ENCODE measurements at regions not wholly inside any gene's neighbourhood (a gene's known extent, or its start where the extent isn't known, plus 50 kb on each side); places are given as distances from the start of the nearest gene placed in this dataset.

DNA sequence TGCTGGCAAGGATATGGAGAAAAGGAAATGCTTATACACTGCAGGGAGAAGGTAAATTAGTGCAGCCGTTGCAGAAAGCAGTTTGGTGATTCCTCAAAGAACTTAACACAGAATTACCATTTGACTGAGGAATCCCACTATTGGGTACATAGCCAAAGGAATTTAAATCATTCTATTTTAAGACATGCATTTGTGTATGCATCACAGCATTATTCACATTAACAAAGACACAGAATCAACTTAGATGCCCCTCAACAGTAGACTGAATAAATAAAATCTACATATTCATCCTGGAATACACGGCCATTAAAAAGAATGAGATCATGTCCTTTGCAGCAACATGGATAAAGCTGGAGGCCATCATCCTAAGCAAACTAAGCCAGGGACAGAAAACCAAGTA, 510.1 kb upstream of the CDH9 start:
- DNase-seq (no peak), ATAC-seq (no peak)
- no peaks in the 10 kb centered on the region for H3K4me1 Mint-ChIP-seq
- no peaks in the 10 kb centered on the region for H3K27me3 Mint-ChIP-seq
- no peak overlapping the region for H3K4me3 Mint-ChIP-seq
- peaks cover 14 to 16% of the 10 kb centered on the region in 2 donors for H3K9me3 Mint-ChIP-seq
- H3K27ac Mint-ChIP-seq = no peak overlapping the region

GRCh38 chr5:27535031-27535557, 496.7 kb upstream of the CDH9 start:
- Mint-ChIP-seq H3K27me3 (no peaks in the 10 kb centered on the region), H3K4me3 (no peak overlapping the region), H3K4me1 (no peaks in the 10 kb centered on the region), H3K27ac (no peak overlapping the region), H3K9me3 (peaks cover 13% of the 10 kb centered on the region in 2 donors)
- no peak for ATAC-seq
- DNase-seq = no peak

DNA sequence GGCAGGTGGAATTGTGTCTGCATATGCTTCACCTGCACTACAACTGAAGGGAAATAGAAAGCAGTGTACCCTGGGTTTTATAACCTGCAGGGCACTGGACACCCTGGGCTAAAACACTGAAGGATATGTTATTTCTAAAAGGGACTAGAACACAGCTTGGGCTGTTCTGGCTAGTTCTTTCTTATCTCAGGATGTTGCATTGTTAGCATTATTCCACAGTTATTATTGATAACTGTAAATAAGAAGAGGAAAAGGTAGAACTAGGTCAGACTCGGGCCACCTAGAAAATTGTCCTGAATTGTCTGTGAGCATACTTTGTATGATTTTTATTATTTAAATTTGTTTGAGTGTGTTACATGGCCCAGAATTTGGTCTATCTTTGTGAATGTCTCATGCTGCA, 493.9 kb upstream of the CDH9 start:
- Mint-ChIP-seq H3K4me1 (no peaks in the 10 kb centered on the region), H3K27me3 (no peaks in the 10 kb centered on the region), H3K9me3 (peaks cover 6 to 13% of the 10 kb centered on the region in 2 donors), H3K27ac (no peak overlapping the region), H3K4me3 (no peak overlapping the region)
- ATAC-seq = no peak
- DNase-seq = no peak

DNA sequence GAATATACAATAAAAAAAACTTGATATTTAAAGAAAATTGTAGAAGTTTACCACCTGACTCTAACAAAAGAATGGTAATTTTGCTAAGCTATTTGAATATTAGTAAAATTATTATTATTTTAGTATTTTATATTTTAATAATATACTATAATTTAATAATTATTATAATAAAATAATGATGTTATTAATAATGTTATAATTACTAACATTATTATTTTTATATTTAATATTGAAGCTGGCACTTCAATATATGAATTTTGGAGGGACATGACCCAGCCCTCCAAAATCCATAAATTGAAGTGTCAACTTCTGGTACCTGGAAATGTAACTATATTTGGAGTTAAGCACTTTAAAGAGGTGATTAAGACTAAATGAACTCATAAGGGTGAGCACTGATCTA, 486.1 kb upstream of the CDH9 start:
- Mint-ChIP-seq H3K27ac (no peak overlapping the region), H3K4me3 (no peak overlapping the region), H3K4me1 (no peaks in the 10 kb centered on the region), H3K27me3 (no peaks in the 10 kb centered on the region), H3K9me3 (peaks cover 9 to 10% of the 10 kb centered on the region in 2 donors)
- ATAC-seq (no peak), DNase-seq (no peak)

DNA sequence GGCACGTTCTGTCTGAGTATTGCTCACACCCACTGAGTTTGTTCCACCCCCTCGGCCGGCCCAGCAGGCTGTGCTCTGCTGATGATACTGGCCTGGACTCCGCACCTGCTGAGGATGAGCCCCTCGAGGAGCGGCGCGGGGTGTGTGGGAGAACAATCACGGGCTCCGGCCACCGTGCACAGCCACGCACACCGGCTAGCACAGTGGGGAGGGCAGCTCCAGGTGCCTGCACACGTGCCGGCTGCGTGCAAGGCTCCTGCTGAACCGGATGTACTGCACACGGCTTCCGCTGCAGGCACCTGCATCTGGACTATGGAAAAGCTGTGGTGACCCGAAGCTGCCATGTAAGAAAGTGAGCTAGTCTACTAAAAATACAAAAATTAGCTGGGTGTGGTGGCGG, 485.2 kb upstream of the CDH9 start:
- Mint-ChIP-seq H3K27me3 (no peaks in the 10 kb centered on the region), H3K27ac (no peak overlapping the region), H3K4me3 (no peak overlapping the region), H3K9me3 (peaks cover 13 to 18% of the 10 kb centered on the region in 2 donors), H3K4me1 (no peaks in the 10 kb centered on the region)
- DNase-seq = no peak
- no peak for ATAC-seq

GRCh38 chr5:27516437-27516836, 478.1 kb upstream of the CDH9 start:
- H3K9me3 Mint-ChIP-seq = peaks cover 5 to 23% of the 10 kb centered on the region in 2 donors
- DNase-seq = no peak
- H3K27me3 Mint-ChIP-seq = no peaks in the 10 kb centered on the region

DNA sequence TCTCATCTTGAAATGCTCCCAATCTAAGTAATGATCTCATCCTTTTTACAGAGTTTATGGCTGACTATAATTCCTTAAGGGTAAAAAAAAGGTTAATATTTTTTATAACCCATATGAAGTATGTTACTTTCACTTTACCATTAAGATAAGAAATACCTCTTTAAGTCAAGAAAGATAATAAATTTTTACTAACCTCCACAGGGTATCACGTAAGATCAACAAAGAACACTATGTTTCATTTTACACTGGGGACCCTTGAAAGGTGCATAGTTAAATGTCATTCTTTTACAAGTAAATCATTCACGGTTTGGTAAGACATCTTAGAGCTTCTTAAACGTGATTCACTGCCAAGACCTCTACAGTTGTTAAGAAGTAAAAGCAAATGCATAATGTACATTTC, 472.7 kb upstream of the CDH9 start:
- ATAC-seq = no peak
- Mint-ChIP-seq H3K4me1 (no peaks in the 10 kb centered on the region), H3K27me3 (no peaks in the 10 kb centered on the region), H3K9me3 (peaks cover 4 to 11% of the 10 kb centered on the region in 2 donors), H3K27ac (no peak overlapping the region), H3K4me3 (no peak overlapping the region)
- DNase-seq = no peak

More at GRCh38 chr5:27516437-27516836, 478.1 kb upstream of the CDH9 start:
- H3K27ac Mint-ChIP-seq = no peak overlapping the region
- H3K4me1 Mint-ChIP-seq = no peaks in the 10 kb centered on the region
- H3K4me3 Mint-ChIP-seq = no peak overlapping the region
- ATAC-seq = no peak

GRCh38 chr5:27503813-27504212, 465.4 kb upstream of the CDH9 start:
- no peak overlapping the region for H3K4me3 Mint-ChIP-seq
- DNase-seq (no peak), ATAC-seq (no peak)
- no peaks in the 10 kb centered on the region for H3K4me1 Mint-ChIP-seq
- H3K9me3 Mint-ChIP-seq = peaks cover 12 to 28% of the 10 kb centered on the region in 2 donors
- H3K27ac Mint-ChIP-seq = no peak overlapping the region
- no peaks in the 10 kb centered on the region for H3K27me3 Mint-ChIP-seq

- DNase-seq = no peak
- ATAC-seq = no peak
- no peaks in the 10 kb centered on the region for H3K4me1 Mint-ChIP-seq
- H3K9me3 Mint-ChIP-seq = peaks cover 12 to 28% of the 10 kb centered on the region in 2 donors
- H3K27me3 Mint-ChIP-seq = no peaks in the 10 kb centered on the region
- no peak overlapping the region for H3K27ac Mint-ChIP-seq
- no peak overlapping the region for H3K4me3 Mint-ChIP-seq
Observed at GRCh38 chr5:27502236-27502635, 463.9 kb upstream of the CDH9 start.

DNA sequence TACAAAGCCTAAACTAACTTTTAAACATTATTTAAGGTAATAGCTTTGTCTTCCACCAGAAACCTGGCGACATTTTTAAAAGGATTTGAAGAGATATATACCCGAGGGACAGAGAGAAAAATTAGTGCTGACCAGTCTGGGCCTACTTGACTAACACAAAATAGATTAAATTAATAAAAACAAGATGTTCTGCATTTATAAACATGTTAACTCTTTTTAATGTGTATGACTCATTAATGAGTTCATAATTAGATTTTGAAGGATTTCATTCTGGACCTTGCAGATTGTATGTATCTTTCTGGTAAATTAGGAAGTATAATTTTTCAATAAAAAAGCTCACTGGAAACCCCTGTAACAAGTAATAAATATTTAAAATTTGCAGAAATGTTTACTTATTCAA, 459.1 kb upstream of the CDH9 start:
- Mint-ChIP-seq H3K4me3 (no peak overlapping the region), H3K4me1 (no peaks in the 10 kb centered on the region), H3K27ac (no peak overlapping the region), H3K27me3 (no peaks in the 10 kb centered on the region), H3K9me3 (peaks cover 17 to 24% of the 10 kb centered on the region in 2 donors)
- ATAC-seq (no peak), DNase-seq (no peak)

DNA sequence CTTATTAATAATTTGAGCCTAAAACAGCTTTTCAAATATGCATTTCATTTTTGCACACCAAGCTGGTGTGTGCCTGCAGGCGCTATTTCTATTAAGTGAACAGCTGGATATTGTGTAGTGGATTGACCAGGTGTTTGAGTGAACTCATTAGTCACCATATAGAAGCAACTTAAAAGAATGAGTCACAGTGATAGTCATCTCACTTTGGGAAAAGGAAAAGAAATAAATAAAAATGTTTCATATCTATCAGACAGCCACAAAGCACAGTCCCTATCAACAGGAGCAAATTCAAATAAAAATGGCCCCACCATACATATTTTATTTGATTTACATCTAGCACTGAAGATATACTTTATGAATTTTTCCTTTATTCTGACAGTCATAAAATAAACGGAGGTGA, 456.5 kb upstream of the CDH9 start:
- H3K4me3 Mint-ChIP-seq = no peak overlapping the region
- no peaks in the 10 kb centered on the region for H3K4me1 Mint-ChIP-seq

GRCh38 chr5:27491746-27492439, 453.5 kb upstream of the CDH9 start:
- H3K27me3 Mint-ChIP-seq = no peaks in the 10 kb centered on the region
- H3K27ac Mint-ChIP-seq = no peak overlapping the region
- no peaks in the 10 kb centered on the region for H3K4me1 Mint-ChIP-seq
- no peak overlapping the region for H3K4me3 Mint-ChIP-seq
- peaks cover 14 to 26% of the 10 kb centered on the region in 2 donors for H3K9me3 Mint-ChIP-seq
- DNase-seq = no peak
- ATAC-seq = no peak

More for the DNA sequence above, 456.5 kb upstream of the CDH9 start:
- Mint-ChIP-seq H3K27me3 (no peaks in the 10 kb centered on the region), H3K9me3 (peaks cover 8 to 25% of the 10 kb centered on the region in 2 donors), H3K27ac (no peak overlapping the region)
- no peak for ATAC-seq
- DNase-seq = no peak

DNA sequence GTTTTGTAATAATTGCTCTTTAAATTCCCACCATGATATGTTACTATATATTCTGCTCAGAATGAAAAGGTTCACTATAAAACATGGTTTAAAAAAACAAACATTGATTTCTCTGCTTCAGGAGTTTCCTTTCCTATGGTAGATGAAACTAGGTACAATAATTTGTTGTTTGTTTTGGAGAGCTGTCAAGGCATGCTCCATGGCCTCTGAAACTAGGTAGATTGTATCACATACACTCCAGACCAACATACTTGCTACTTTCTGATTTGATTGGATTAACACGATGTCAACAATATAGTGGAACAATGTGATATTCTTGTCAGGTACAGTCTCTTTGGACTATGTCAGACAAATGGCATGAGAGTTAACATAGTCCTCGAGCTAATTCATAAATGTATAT, 452.7 kb upstream of the CDH9 start:
- no peaks in the 10 kb centered on the region for H3K27me3 Mint-ChIP-seq
- no peak overlapping the region for H3K27ac Mint-ChIP-seq
- no peak for ATAC-seq
- H3K4me1 Mint-ChIP-seq = no peaks in the 10 kb centered on the region
- DNase-seq = no peak
- no peak overlapping the region for H3K4me3 Mint-ChIP-seq
- peaks cover 14 to 26% of the 10 kb centered on the region in 2 donors for H3K9me3 Mint-ChIP-seq

- no peak for DNase-seq
- peaks cover 12 to 32% of the 10 kb centered on the region in 2 donors for H3K9me3 Mint-ChIP-seq
Observed at GRCh38 chr5:27489701-27490100, 451.3 kb upstream of the CDH9 start.

GRCh38 chr5:27482663-27483062, 444.3 kb upstream of the CDH9 start:
- peaks cover 5 to 14% of the 10 kb centered on the region in 2 donors for H3K9me3 Mint-ChIP-seq
- H3K27me3 Mint-ChIP-seq = no peaks in the 10 kb centered on the region
- no peak overlapping the region for H3K4me3 Mint-ChIP-seq
- no peaks in the 10 kb centered on the region for H3K4me1 Mint-ChIP-seq
- ATAC-seq (no peak), DNase-seq (no peak)
- H3K27ac Mint-ChIP-seq = no peak overlapping the region

More at GRCh38 chr5:27489701-27490100, 451.3 kb upstream of the CDH9 start:
- no peaks in the 10 kb centered on the region for H3K27me3 Mint-ChIP-seq
- no peak overlapping the region for H3K4me3 Mint-ChIP-seq
- ATAC-seq = no peak
- no peak overlapping the region for H3K27ac Mint-ChIP-seq
- H3K4me1 Mint-ChIP-seq = no peaks in the 10 kb centered on the region

GRCh38 chr5:27479859-27480258, 441.5 kb upstream of the CDH9 start:
- Mint-ChIP-seq H3K9me3 (peaks cover 5 to 17% of the 10 kb centered on the region in 2 donors), H3K27ac (no peak overlapping the region), H3K4me1 (no peaks in the 10 kb centered on the region), H3K4me3 (no peak overlapping the region), H3K27me3 (no peaks in the 10 kb centered on the region)
- ATAC-seq = no peak
- DNase-seq = no peak

DNA sequence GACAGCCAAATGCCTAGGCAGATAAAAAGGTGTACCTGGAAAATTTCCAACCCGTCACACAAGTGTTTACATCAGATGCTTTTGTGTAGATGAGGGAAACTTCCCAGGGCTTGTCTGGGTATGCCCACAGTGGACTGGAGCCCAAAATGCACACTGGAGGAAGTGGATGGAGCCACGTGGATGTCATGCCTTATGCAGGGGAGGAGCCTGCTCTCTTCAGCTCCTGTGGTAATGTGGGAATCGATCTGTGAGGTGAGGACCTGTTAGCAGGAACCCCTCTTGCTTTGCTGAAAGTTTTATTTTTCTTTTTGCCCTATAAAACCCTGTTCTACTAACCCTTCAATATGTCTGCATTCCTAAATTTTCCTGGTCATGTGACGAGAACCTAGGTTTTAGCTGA, 439.2 kb upstream of the CDH9 start:
- Mint-ChIP-seq H3K9me3 (peaks cover 5 to 17% of the 10 kb centered on the region in 2 donors), H3K4me3 (no peak overlapping the region), H3K4me1 (no peaks in the 10 kb centered on the region), H3K27ac (no peak overlapping the region), H3K27me3 (no peaks in the 10 kb centered on the region)
- ATAC-seq (no peak), DNase-seq (no peak)
